T follicular helper cell (primary cell): ENCODE measurements at regions not wholly inside any gene's neighbourhood (a gene's known extent, or its start where the extent isn't known, plus 50 kb on each side); places are given as distances from the start of the nearest gene placed in this dataset.
"Not testable (repeated sequence)": the region's sequence is repeated elsewhere in the genome, so short reads cannot be mapped to it uniquely, and the experiment has no call there.

ENCODE experiments used
- DNase-seq: peaks from one replicate; pipeline ENCODE4 v3.0.0-alpha.2; 2020; ENCODE audit warnings: low read depth

GRCh38 chr9:31232485-31232884, 1152.0 kb upstream of the ACO1 start:
- no peak for DNase-seq

GRCh38 chr9:31236344-31236743, 1148.1 kb upstream of the ACO1 start:
- DNase-seq = no peak

- no peak for DNase-seq
Measured at GRCh38 chr9:31243386-31243785, 1141.1 kb upstream of the ACO1 start.

GRCh38 chr9:31248156-31248555, 1136.3 kb upstream of the ACO1 start:
- DNase-seq = no peak

GRCh38 chr9:31251386-31251785, 1133.1 kb upstream of the ACO1 start:
- no peak for DNase-seq

GRCh38 chr9:31253800-31254762, 1130.4 kb upstream of the ACO1 start:
- no peak for DNase-seq

- DNase-seq = no peak
Measured at GRCh38 chr9:31255211-31255610, 1129.2 kb upstream of the ACO1 start.

GRCh38 chr9:31259824-31260223, 1124.6 kb upstream of the ACO1 start:
- no peak for DNase-seq

GRCh38 chr9:31272456-31273295, 1111.8 kb upstream of the ACO1 start:
- no peak for DNase-seq

GRCh38 chr9:31275419-31275818, 1109.0 kb upstream of the ACO1 start:
- no peak for DNase-seq

- DNase-seq = no peak
Measured at GRCh38 chr9:31290731-31291130, 1093.7 kb upstream of the ACO1 start.

- no peak for DNase-seq
Measured at GRCh38 chr9:31302620-31303418, 1081.6 kb upstream of the ACO1 start.

- DNase-seq = no peak
Measured at GRCh38 chr9:31304576-31304975, 1079.9 kb upstream of the ACO1 start.

GRCh38 chr9:31314241-31314640, 1070.2 kb upstream of the ACO1 start:
- no peak for DNase-seq

- DNase-seq = no peak
Measured at GRCh38 chr9:31320494-31320893, 1063.9 kb upstream of the ACO1 start.

- DNase-seq = no peak
Measured at GRCh38 chr9:31321256-31321655, 1063.2 kb upstream of the ACO1 start.

GRCh38 chr9:31321686-31322085, 1062.8 kb upstream of the ACO1 start:
- DNase-seq = no peak

GRCh38 chr9:31323726-31324444, 1060.6 kb upstream of the ACO1 start:
- no peak for DNase-seq

- no peak for DNase-seq
Measured at GRCh38 chr9:31325778-31326177, 1058.7 kb upstream of the ACO1 start.

GRCh38 chr9:31326883-31327282, 1057.6 kb upstream of the ACO1 start:
- DNase-seq = not testable (repeated sequence)

- no peak for DNase-seq
Measured at GRCh38 chr9:31334837-31335528, 1049.5 kb upstream of the ACO1 start.
